ENCODE measurements at regions not wholly inside any gene's neighbourhood (a gene's known extent, or its start where the extent isn't known, plus 50 kb on each side); places are given as distances from the start of the nearest gene placed in this dataset.
"Not testable (repeated sequence)": the region's sequence is repeated elsewhere in the genome, so short reads cannot be mapped to it uniquely, and the experiment has no call there.

DNA sequence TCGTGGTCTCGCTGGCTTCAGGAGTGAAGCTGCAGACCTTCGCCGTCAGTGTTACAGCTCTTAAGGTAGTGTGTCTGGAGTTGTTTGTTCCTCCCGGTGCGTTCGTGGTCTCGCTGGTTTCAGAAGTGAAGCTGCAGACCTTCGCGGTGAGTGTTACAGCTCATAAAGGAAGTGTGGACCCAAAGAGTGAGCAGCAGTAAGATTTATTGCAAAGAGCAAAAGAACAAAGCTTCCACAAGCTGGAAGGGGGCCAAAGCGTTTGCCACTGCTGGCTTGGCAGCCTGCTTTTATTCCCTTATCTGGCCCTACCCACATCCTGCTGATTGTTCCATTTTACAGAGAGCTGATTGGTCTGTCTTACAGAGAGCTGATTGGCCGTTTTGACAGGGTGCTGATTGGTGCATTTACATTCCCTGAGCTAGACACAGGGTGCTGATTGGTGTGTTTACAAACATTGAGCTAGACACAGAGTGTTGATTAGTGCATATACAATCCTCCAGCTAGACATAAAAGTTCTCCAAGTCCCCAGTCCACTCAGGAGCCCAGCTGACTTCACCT, 1256.0 kb downstream of the STIM2 start:
- not testable (repeated sequence) for DNase-seq

- DNase-seq = no peak
Observed at GRCh38 chr4:28117084-28117682, 1256.5 kb downstream of the STIM2 start.

GRCh38 chr4:28146191-28146590, 1285.5 kb downstream of the STIM2 start:
- DNase-seq = peak; percentile 2

- no peak for DNase-seq
Observed at GRCh38 chr4:28148221-28148620, 1287.6 kb downstream of the STIM2 start.

DNA sequence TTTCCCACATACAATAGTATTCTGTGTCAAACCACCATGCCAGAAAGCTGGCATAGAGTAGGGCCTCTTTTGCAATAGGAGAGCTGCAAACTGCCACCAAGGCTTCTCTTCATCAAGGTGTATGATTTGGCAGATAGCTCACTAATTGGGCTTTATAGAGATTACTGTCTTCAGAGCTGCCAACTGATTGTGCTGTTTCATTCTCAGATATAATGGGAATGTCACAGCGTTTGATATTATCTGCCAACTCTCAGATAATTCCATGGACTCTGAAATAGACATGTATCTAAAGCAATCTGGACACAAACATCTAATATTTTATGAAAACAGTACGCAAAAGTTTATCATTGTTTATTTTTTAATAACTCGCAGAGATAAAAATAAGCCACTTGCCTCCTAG, 1289.1 kb downstream of the STIM2 start:
- no peak for DNase-seq

DNA sequence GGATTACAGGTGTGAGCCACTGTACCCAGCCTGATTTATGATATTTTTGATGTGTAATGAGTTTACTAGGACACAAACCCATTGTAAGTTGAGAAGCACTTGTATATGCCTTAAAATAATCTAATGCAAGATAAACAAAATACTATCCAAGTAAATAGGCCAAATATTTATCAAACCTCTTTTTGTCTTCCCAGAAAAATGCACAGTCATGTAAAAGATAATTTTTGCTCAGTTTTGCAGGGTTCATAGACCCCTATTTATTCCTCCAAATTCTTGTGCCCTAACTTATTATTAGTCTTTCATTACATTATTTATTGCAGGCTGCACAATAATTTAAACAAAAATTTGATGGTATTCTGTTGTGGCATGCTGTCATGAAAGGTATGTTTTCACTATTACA, 1290.7 kb downstream of the STIM2 start:
- DNase-seq = no peak

DNA sequence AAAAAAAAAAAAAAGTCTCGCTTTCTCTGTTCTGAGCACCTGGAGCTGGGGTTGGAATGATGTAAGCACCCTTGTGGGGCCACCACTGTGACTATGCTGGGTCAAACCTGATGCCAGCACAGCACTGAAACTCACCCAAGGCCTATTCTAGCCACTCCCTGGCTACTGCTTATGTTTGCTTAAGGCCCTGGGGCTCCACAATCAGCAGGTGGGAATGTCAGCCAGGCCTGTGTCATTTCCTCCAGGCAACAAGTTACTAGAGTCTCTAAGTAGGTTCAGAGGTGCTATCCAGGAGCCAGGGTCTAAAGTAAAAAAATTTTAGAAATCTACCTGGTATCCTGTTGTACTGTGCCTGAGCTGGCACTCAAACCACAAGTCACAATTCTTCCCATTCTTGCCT, 1306.8 kb downstream of the STIM2 start:
- no peak for DNase-seq

DNA sequence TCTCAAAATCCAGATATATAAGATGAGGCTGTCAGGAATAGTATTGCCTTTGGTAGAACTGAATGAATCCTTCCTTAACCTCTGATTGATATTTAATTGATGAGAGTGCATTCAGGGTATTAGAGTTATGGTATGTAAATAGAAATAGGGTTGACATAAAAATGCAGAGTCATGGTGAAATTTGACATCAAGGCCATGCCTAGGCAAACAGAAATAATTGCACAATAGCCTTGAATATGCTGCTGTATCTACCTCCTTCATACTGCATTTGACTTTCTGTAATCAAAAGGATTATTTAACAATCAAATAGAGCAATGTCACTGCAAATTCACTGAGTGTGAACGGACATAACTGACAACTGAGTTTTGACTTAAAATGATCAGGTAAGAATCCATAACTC, 1316.3 kb downstream of the STIM2 start:
- DNase-seq = no peak

DNA sequence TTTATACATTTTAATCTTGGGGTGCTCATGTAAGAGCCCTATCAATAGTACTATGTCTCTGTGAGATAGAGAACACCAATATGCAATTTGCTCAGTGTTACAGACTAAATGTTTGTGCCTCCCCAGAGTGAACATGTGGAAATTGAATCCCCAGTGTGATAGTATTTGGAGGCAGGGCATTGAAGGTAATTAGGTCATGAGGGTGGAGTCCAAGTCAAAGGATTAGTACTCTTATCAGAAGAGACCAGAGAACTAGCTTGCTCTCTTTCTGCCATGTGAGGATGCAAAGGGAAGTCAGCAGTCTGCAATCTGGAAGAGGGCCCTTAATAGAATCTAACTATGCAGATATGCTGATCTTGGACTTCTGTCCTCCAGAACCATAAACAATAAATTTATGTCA, 1317.0 kb downstream of the STIM2 start:
- no peak for DNase-seq

- no peak for DNase-seq
Observed at GRCh38 chr4:28179126-28179525, 1318.5 kb downstream of the STIM2 start.

DNA sequence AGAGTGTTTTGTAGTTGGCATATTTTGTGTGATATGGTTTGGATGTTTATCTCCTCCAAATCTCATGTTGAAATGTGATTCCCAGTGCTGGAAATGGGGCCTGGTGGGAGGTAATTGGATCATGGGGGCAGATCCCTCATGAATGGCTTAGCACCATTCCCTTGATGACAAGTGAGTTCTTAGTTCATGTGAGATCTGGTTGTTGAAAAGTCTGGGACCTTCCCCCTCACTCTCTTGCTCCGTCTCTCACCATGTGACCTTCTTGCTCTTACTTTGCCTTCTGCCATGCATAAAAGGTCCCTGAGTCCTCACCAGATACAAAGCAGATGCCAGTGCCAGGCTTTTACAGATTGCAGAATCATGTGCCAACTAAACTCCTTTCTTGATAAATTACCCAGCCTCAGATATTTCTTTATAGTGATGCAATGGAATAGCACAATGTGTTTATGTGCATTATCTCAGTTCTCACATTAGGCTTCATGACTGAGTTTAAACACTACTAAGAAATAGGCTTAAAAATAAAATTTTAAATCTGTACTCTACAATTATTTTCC, 1348.8 kb downstream of the STIM2 start:
- no peak for DNase-seq

DNA sequence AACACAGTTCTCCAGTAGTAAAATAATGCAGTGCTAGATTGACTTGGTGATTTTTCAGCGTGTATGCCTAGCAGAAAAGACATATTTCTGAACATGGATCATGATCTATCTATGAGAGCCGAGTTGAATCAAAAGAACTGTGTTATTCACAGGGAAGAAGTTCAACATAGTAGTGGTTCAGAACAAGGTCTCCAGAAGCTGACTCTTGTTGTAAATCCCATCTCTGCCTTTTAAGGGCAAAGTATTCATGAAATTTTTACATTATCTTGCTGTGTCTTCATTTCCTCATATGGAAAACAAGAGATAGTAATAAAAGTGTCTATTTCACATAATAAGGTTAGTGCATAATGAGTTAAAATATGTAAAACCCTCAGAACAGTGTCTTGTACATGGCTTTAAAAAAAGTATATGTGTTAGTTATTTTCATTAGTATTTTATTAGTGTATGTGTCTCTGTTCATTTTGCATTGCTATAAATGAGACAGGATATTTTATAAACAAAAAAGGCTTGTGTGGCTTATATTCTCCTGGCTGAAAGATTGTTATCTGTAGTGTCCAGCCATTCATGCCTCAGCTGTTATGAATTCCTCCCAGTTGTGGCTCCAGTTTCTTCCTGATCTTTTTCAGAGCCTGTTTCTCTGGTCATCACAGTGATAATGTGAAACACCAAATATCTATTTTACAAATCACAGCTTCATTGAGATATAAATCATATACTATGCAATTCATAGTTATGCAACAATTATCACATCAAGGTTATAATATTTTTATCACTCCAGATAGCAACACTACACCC, 1351.2 kb downstream of the STIM2 start:
- no peak for DNase-seq

- DNase-seq = no peak
Observed at GRCh38 chr4:28221536-28221935, 1360.9 kb downstream of the STIM2 start.

DNA sequence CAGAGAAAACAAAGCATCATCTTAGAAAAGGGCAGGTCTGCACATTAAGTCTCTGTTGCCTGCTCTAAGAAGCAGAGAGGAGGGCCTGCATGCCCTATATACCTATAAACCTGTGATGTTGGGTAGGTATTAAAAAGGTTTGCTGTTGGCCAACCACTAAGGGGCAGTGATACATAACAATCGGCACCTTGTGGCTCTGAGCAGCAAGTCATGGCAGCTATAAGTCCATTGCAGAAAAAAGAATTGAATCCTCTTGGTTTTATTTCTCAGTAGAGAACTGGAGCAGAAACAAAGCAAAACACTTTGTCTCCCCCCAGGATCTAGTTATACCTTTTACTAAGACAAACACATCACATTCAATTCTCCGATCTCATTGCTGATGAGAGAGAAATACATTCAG, 1364.4 kb downstream of the STIM2 start:
- DNase-seq = peak; percentile 62

DNA sequence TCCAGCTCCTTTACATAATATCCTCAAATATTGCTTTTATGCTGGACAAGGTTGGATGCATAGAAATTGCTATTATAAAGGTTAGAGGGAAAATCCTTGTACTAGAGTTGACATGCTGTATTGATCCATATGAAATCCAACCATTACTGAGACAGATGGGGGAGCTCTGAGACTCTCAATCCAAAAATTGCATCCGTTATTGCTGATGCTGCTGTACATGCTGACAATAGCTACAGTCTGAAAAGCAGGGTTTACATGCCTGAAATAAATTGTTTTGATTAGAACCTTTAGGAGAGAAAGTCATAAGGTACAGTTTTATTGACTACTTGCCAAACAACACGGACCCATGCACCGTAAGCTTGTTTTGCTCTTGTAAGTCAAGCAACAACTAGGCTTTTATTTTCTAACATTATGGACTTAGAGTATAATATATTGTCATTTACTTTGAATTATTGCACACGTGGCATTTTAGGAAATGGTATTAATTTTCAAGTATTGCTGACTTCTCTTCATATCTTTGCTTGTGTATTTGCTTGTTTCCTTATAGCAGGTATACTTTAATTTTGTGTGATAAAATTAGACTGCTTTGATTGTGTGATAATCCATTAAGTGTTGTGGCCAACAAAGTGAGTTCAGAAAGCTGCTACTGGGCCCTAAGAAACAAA, 1365.2 kb downstream of the STIM2 start:
- peak; percentile 52 for DNase-seq

DNA sequence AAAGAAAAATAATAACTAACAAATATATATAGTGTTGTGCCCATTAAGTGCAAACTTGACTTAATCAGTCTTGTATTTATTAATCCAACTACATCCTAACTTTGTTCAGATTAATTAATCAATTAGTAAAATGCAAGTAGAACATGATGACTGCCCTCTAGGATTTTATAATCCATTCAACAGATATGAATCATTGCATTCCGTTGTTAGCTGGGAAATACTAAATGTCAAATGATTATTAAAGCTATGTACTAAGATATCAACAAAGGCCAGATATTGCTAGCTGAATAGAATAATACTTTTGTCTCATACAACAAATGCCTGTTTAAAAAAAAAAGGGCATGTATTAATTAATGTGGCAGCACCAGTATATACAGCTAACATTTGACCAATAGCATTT, 1366.3 kb downstream of the STIM2 start:
- DNase-seq = no peak

GRCh38 chr4:28227764-28228163, 1367.1 kb downstream of the STIM2 start:
- DNase-seq = no peak

GRCh38 chr4:28228561-28229491, 1368.2 kb downstream of the STIM2 start:
- DNase-seq = no peak

- no peak for DNase-seq
Observed at GRCh38 chr4:28232376-28232775, 1371.7 kb downstream of the STIM2 start.

GRCh38 chr4:28232951-28233350, 1372.3 kb downstream of the STIM2 start:
- no peak for DNase-seq

DNA sequence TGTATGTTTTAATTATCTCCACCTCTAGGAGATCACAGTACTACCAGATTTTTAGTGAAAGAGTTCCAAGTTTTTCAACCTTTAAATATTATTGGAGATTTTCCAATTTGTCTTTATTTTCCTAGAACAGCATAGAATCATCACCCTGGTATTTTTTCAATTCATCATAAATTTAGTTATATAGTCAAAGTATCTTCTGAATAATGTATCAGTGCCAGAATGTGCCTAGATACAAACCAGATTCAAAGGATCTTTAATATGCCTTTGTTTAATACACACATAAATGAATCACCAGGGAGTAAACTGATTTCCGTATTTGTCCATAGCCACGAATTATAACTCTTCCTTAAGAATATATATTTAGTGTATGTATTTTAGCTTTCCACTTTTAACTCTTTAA, 1373.1 kb downstream of the STIM2 start:
- no peak for DNase-seq

DNA sequence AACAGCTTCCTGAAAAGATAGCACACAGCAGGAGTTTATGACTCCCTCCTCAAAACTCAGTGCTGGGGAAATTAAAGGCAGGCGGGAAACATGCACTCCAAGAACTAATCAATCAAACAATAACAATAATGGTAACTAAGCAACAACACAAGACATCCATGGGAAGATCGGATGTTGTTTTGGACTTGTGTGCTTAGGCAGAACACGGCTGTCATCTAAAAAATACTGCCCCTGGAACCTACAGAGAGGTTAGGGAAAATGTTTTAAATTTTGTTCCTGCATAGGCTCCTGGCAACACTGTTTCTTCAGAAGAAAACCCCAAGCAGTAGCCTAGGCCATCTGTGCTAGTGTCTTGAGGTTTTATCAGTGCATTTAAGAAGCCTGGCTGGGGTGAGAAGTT, 1378.2 kb downstream of the STIM2 start:
- DNase-seq = no peak

Measured in eye (tissue), 1 donor.